Endothelial cell of umbilical vein (primary cell): ENCODE measurements at regions not wholly inside any gene's neighbourhood (a gene's known extent, or its start where the extent isn't known, plus 50 kb on each side); places are given as distances from the start of the nearest gene placed in this dataset.

Experiments used
- BruUV-seq: library from RNA; stranded (reverse); fragments of 400-500 nt; replicated peaks from 2 replicates; lab custom pipeline; 2021; lab: Mats Ljungman, UMichigan
- CTCF ChIA-PET: fragments of 300-600, 350-600 bp; sonication (Branson Sonifier 250); formaldehyde crosslinking; loops from one replicate; lab custom pipeline; 2021; ENCODE audit warnings: antibody characterized with exemption, inconsistent platforms; lab: Charles Lee
- POLR2A ChIA-PET: fragments of 300-600, 350-600 bp; sonication (Branson Sonifier 250); formaldehyde crosslinking; loops from one replicate; lab custom pipeline; 2021; ENCODE audit warnings: antibody characterized with exemption, inconsistent platforms; lab: Charles Lee
- DNase-seq: peaks from one replicate; pipeline ENCODE4 v3.0.0-alpha.2; 2011; ENCODE audit warnings: low read depth, low spot score
- FAIRE-seq: peaks from 2 replicates; lab custom pipeline; 2011; peaks lifted over from hg19 to GRCh38; lab: Jason Lieb, UNC
- H2AFZ ChIP-seq: 2 replicates; pipeline ENCODE4 v1.6.0; 2012; ENCODE audit warnings: low read depth, low read length, control low read depth, inconsistent platforms
- H3K27ac ChIP-seq: 2 replicates; pipeline ENCODE4 v1.5.1; 2011; ENCODE audit warnings: low read depth, mild to moderate bottlenecking, control low read depth, low read length, moderate library complexity; ENCODE audit not compliant: insufficient read depth
- H3K27me3 ChIP-seq, 2 experiments: 2 replicates each; pipeline versions ENCODE4 v1.6.0 to v1.6.1; 2011; ENCODE audit warnings: low read length in 2 of 2, mixed read lengths in 1 of 2; ENCODE audit not compliant: control insufficient read depth in 2 of 2, insufficient read depth in 2 of 2
- H3K36me3 ChIP-seq, 2 experiments: 2 replicates in 1 of 2; 3 replicates in 1 of 2; pipeline ENCODE4 v1.5.1; 2011; ENCODE audit warnings: low read length in 2 of 2, mild to moderate bottlenecking in 1 of 2, moderate library complexity in 1 of 2; ENCODE audit not compliant: control insufficient read depth in 2 of 2, insufficient read depth in 2 of 2; ENCODE audit errors: extremely low read depth in 1 of 2
- H3K4me1 ChIP-seq: 3 replicates; pipeline ENCODE4 v1.5.1; 2011; ENCODE audit warnings: mild to moderate bottlenecking, low read length; ENCODE audit not compliant: control insufficient read depth, insufficient read depth; ENCODE audit errors: extremely low read depth
- H3K4me2 ChIP-seq: 2 replicates; pipeline ENCODE4 v1.6.1; 2011; ENCODE audit warnings: low read length, control low read depth, mixed read lengths; ENCODE audit not compliant: insufficient read depth
- H3K4me3 ChIP-seq, 3 experiments: fragments of 200-600 bp in 1 of 3; sonication (generic), shearing (Covaris generic) in 1 of 3; replicated peaks in 1 of 3; 2 replicates each; pipeline ENCODE4 v1.5.1; 2011 to 2016; ENCODE audit warnings: control low read depth in 3 of 3, low read length in 3 of 3, mild to moderate bottlenecking in 2 of 3, inconsistent platforms in 1 of 3, low read depth in 1 of 3, moderate library complexity in 1 of 3; ENCODE audit not compliant: insufficient read depth in 1 of 3
- H3K79me2 ChIP-seq: 2 replicates; pipeline ENCODE4 v1.6.0; 2012; ENCODE audit warnings: low read length, inconsistent platforms; ENCODE audit not compliant: control insufficient read depth, insufficient read depth
- H3K9ac ChIP-seq: replicated peaks from 2 replicates; pipeline ENCODE3; 2011; ENCODE audit warnings: low read length, control low read depth; ENCODE audit not compliant: insufficient read depth; ENCODE audit errors: extremely low read depth
- H3K9me1 ChIP-seq: replicated peaks from 3 replicates; pipeline ENCODE4 v1.6.0; 2011; ENCODE audit warnings: mild to moderate bottlenecking, low read length; ENCODE audit not compliant: control insufficient read depth, insufficient read depth; ENCODE audit errors: extremely low read depth
- H3K9me3 ChIP-seq: replicated peaks from 2 replicates; pipeline ENCODE4 v1.5.1; 2012; ENCODE audit warnings: low read length, inconsistent platforms; ENCODE audit not compliant: control insufficient read depth, insufficient read depth
- H4K20me1 ChIP-seq: replicated peaks from 2 replicates; pipeline ENCODE3; 2011; ENCODE audit warnings: mild to moderate bottlenecking, low read length; ENCODE audit not compliant: control insufficient read depth, insufficient read depth; ENCODE audit errors: extremely low read depth
- EZH2 ChIP-seq: IDR thresholded peaks from 2 replicates; pipeline ENCODE4 v1.6.1; 2012; ENCODE audit warnings: borderline replicate concordance, low read depth, mild to moderate bottlenecking, moderate library complexity, low read length, inconsistent platforms; ENCODE audit not compliant: severe bottlenecking
- FOS ChIP-seq: IDR thresholded peaks from 2 replicates; pipeline ENCODE4 v1.6.1; 2011; ENCODE audit warnings: mild to moderate bottlenecking, low read length, moderate library complexity, borderline replicate concordance; ENCODE audit not compliant: insufficient read depth
- GATA2 ChIP-seq: IDR thresholded peaks from 2 replicates; pipeline ENCODE4 v1.7.0; 2011; ENCODE audit warnings: low read depth, mild to moderate bottlenecking, moderate library complexity, mixed read lengths, low read length; ENCODE audit not compliant: insufficient read length, insufficient read depth
- JUN ChIP-seq: IDR thresholded peaks from 2 replicates; pipeline ENCODE4 v1.6.1; 2011; ENCODE audit warnings: borderline replicate concordance, low read depth; ENCODE audit not compliant: insufficient read length, insufficient read depth
- MYC ChIP-seq: IDR thresholded peaks from one replicate; pipeline ENCODE4 v1.6.1; 2011; ENCODE audit warnings: mild to moderate bottlenecking, low read depth, low read length
- POLR2A ChIP-seq: IDR thresholded peaks from 2 replicates; pipeline ENCODE4 v1.6.1; 2012; ENCODE audit warnings: low read depth, mild to moderate bottlenecking, control low read depth, low read length
- POLR2AphosphoS5 ChIP-seq: IDR thresholded peaks from 2 replicates; pipeline ENCODE4 v1.6.1; 2012; ENCODE audit warnings: low read depth, mild to moderate bottlenecking, control low read depth, low read length, moderate library complexity; ENCODE audit not compliant: insufficient read depth
- dilution Hi-C: fragments of 300-500 bp; cut with MboI; formaldehyde crosslinking; loops from one replicate; pipeline ENCODE4 v1.15.0; 2019; ENCODE audit warnings: low sequenced_read_pairs; ENCODE audit not compliant: extremely low pct_ligation_motif_present
- intact Hi-C: fragments of 100-400 bp; cut with micrococcal nuclease; formaldehyde crosslinking; loops from one replicate; pipeline ENCODE4 v1.10.0; 2022
- TF ChIP-seq, protein P1 (sequence below): IDR thresholded peaks from 2 replicates; pipeline ENCODE4 v1.6.1; 2011; ENCODE audit not compliant: insufficient read depth, insufficient read length
- TF ChIP-seq, protein P2 (sequence below), 2 donors: IDR thresholded peaks; 1 replicate in 1 of 2; 2 replicates in 1 of 2; pipeline ENCODE4 v1.5.1; 2011; ENCODE audit warnings: low read length in 2 of 2, mild to moderate bottlenecking in 2 of 2, moderate library complexity in 2 of 2, control low read depth in 1 of 2, inconsistent platforms in 1 of 2, low read depth in 1 of 2; ENCODE audit not compliant: insufficient read depth in 1 of 2; ENCODE audit errors: extremely low read depth in 1 of 2

DNA sequence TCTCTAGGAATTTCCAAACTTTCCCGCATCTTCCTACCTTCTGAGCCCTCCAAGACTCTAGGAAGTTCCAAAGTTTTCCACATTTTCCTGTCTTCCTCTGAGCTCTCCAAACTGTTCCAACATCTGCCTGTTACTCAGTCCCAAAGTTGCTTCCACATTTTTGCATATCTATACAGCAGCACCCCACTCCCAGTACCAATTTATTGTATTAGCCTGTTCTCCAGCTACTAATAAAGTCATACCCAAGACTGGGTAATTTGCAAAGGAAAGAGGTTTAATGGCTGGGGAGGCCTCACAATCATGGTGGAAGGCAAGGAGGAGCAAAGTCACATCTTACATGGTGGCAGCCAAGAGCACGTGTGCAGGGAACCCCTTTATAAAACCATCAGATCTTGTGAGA is 82.9 kb upstream of the DSCAM start:
- Histone ChIP-seq H3K9me3 (peaks cover 2% of the 10 kb centered on the region), H4K20me1 (no peaks in the 10 kb centered on the region), H3K27ac (no peak overlapping the region), H3K4me3 (no peak overlapping the region), H2AFZ (no peak overlapping the region), H3K4me1 (no peaks in the 10 kb centered on the region), H3K9me1 (no peaks in the 10 kb centered on the region), H3K9ac (no peak overlapping the region), H3K4me2 (no peak overlapping the region), H3K36me3 (no peaks in the 10 kb centered on the region), H3K27me3 (no peaks in the 10 kb centered on the region), H3K79me2 (no peaks in the 10 kb centered on the region)
- no TSS peak for BruUV-seq
- ChIA-PET POLR2A (no interaction called here), CTCF (no interaction called here)
- DNase-seq (no peak), FAIRE-seq (no peak)
- dilution Hi-C loops (no loop called here), intact Hi-C loops (no loop called here)
- no peak for TF ChIP-seq FOS
- TF ChIP-seq POLR2A, result no peak
- no peak for TF ChIP-seq EZH2
- no peak for TF ChIP-seq POLR2AphosphoS5
- TF ChIP-seq, protein P1, sequence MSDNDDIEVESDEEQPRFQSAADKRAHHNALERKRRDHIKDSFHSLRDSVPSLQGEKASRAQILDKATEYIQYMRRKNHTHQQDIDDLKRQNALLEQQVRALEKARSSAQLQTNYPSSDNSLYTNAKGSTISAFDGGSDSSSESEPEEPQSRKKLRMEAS, result no peak
- TF ChIP-seq, protein P2, sequence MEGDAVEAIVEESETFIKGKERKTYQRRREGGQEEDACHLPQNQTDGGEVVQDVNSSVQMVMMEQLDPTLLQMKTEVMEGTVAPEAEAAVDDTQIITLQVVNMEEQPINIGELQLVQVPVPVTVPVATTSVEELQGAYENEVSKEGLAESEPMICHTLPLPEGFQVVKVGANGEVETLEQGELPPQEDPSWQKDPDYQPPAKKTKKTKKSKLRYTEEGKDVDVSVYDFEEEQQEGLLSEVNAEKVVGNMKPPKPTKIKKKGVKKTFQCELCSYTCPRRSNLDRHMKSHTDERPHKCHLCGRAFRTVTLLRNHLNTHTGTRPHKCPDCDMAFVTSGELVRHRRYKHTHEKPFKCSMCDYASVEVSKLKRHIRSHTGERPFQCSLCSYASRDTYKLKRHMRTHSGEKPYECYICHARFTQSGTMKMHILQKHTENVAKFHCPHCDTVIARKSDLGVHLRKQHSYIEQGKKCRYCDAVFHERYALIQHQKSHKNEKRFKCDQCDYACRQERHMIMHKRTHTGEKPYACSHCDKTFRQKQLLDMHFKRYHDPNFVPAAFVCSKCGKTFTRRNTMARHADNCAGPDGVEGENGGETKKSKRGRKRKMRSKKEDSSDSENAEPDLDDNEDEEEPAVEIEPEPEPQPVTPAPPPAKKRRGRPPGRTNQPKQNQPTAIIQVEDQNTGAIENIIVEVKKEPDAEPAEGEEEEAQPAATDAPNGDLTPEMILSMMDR (IDR thresholded peaks at IDR 0.05; ENCODE audit: extremely low read depth in 1 of 2, insufficient read depth in 1 of 2, low read depth in 1 of 2, low read length in 2 of 2), result no peak
- no peak for TF ChIP-seq JUN
- TF ChIP-seq MYC, result no peak
- TF ChIP-seq GATA2, result no peak
